Caco-2 (cell line): ENCODE measurements at regions not wholly inside any gene's neighbourhood (a gene's known extent, or its start where the extent isn't known, plus 50 kb on each side); places are given as distances from the start of the nearest gene placed in this dataset.

Experiments used
- BruUV-seq: library from RNA; stranded (reverse); fragments of 400-500 nt; replicated peaks from 2 replicates; lab custom pipeline; 2021; lab: Mats Ljungman, UMichigan
- CTCF ChIA-PET: fragments of 300-600 bp; sonication (Branson Sonifier 250); formaldehyde crosslinking; loops from one replicate; lab custom pipeline; 2022; ENCODE audit warnings: antibody characterized with exemption; lab: Charles Lee
- POLR2A ChIA-PET: fragments of 300-600 bp; sonication (Branson Sonifier 250); formaldehyde crosslinking; loops from one replicate; lab custom pipeline; 2022; ENCODE audit warnings: antibody characterized with exemption; lab: Charles Lee
- DNase-seq, 2 experiments: peaks; one replicate each; pipeline versions ENCODE4 v3.0.0 to v3.0.0-alpha.2; 2020 to 2022
- H3K27me3 ChIP-seq: replicated peaks from 2 replicates; pipeline ENCODE4 v1.6.0; 2011; ENCODE audit warnings: low read length; ENCODE audit not compliant: control insufficient read depth, insufficient read depth
- H3K36me3 ChIP-seq: 2 replicates; pipeline ENCODE4 v1.5.1; 2011; ENCODE audit warnings: low read length; ENCODE audit not compliant: control insufficient read depth, insufficient read depth
- H3K4me1 ChIP-seq: fragments of 250-450 bp; sonication (Bioruptor Pico); 2 replicates; pipeline ENCODE4 v1.5.1; 2020; ENCODE audit warnings: mild to moderate bottlenecking
- H3K4me3 ChIP-seq: 2 replicates; pipeline ENCODE4 v1.5.1; 2011; ENCODE audit warnings: low read depth, mild to moderate bottlenecking, control low read depth, low read length
- H3K9me3 ChIP-seq: fragments of 250-450 bp; sonication (Bioruptor Pico); 2 replicates; pipeline ENCODE4 v1.5.1; 2020; ENCODE audit warnings: mild to moderate bottlenecking, moderate library complexity
- H3K27ac Mint-ChIP-seq: one replicate; pipeline ENCODE4 v1.8.0; 2022; ENCODE audit warnings: mixed read lengths; ENCODE audit not compliant: unreplicated experiment
- H3K27me3 Mint-ChIP-seq: one replicate; pipeline ENCODE4 v1.8.0; 2022; ENCODE audit warnings: mixed read lengths; ENCODE audit not compliant: insufficient read depth, unreplicated experiment
- H3K36me3 Mint-ChIP-seq: one replicate; pipeline ENCODE4 v1.8.0; 2022; ENCODE audit warnings: mild to moderate bottlenecking, mixed read lengths; ENCODE audit not compliant: insufficient read depth, unreplicated experiment
- H3K4me1 Mint-ChIP-seq: one replicate; pipeline ENCODE4 v1.8.0; 2022; ENCODE audit warnings: low read depth, mixed read lengths; ENCODE audit not compliant: unreplicated experiment
- H3K4me3 Mint-ChIP-seq: one replicate; pipeline ENCODE4 v1.8.0; 2022; ENCODE audit warnings: mild to moderate bottlenecking, moderate library complexity, mixed read lengths; ENCODE audit not compliant: unreplicated experiment
- H3K9me3 Mint-ChIP-seq: one replicate; pipeline ENCODE4 v1.8.0; 2022; ENCODE audit warnings: mixed read lengths; ENCODE audit not compliant: unreplicated experiment
- intact Hi-C: fragments of 100-400 bp; cut with micrococcal nuclease; formaldehyde crosslinking; loops from one replicate; pipeline ENCODE4 v1.10.0; 2022; ENCODE audit not compliant: unreplicated experiment
- TF ChIP-seq, protein P1 (sequence below), 2 experiments: fragments of 200-600 bp in 1 of 2; IDR thresholded peaks; 1 replicate in 1 of 2; 2 replicates in 1 of 2; pipeline versions ENCODE4 v1.5.1 to v1.8.0; 2011 to 2022; ENCODE audit warnings: antibody characterized with exemption in 1 of 2, control low read depth in 1 of 2, inconsistent platforms in 1 of 2, low read depth in 1 of 2, low read length in 1 of 2, mild to moderate bottlenecking in 1 of 2, moderate library complexity in 1 of 2; ENCODE audit not compliant: insufficient read depth in 1 of 2, severe bottlenecking in 1 of 2, unreplicated experiment in 1 of 2

DNA sequence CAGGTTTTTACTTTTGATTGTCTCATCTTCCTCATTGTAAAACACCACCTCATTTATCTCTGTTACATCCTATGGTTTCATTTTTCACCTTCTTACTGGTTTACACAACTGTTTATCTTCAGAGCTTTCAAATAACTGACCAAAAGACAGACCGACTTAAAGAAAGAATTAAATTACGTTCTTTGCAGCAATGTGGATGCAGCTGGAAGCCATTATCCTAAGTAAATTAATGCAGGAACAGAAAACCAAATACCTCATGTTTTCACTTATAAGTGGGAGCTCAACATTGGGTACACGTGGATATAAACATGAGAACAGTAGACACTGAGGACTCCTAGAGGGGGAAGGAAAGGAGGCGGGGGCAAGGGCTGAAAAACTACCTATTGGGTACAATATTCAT, 729.0 kb upstream of the USP15 start:
- Histone ChIP-seq H3K27me3 (no peaks in the 10 kb centered on the region), H3K4me1 (no peaks in the 10 kb centered on the region), H3K4me3 (no peak overlapping the region), H3K9me3 (no peaks in the 10 kb centered on the region), H3K36me3 (no peaks in the 10 kb centered on the region)
- ChIA-PET POLR2A (no interaction called here), CTCF (no interaction called here)
- no TSS peak for BruUV-seq
- no peak overlapping the region for H3K27ac Mint-ChIP-seq
- intact Hi-C loops = no loop called here
- H3K9me3 Mint-ChIP-seq = no peaks in the 10 kb centered on the region
- H3K27me3 Mint-ChIP-seq = peaks cover 4% of the 10 kb centered on the region
- DNase-seq = no peak
- TF ChIP-seq, protein P1, sequence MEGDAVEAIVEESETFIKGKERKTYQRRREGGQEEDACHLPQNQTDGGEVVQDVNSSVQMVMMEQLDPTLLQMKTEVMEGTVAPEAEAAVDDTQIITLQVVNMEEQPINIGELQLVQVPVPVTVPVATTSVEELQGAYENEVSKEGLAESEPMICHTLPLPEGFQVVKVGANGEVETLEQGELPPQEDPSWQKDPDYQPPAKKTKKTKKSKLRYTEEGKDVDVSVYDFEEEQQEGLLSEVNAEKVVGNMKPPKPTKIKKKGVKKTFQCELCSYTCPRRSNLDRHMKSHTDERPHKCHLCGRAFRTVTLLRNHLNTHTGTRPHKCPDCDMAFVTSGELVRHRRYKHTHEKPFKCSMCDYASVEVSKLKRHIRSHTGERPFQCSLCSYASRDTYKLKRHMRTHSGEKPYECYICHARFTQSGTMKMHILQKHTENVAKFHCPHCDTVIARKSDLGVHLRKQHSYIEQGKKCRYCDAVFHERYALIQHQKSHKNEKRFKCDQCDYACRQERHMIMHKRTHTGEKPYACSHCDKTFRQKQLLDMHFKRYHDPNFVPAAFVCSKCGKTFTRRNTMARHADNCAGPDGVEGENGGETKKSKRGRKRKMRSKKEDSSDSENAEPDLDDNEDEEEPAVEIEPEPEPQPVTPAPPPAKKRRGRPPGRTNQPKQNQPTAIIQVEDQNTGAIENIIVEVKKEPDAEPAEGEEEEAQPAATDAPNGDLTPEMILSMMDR (IDR thresholded peaks at IDR 0.05; ENCODE audit: insufficient read depth in 1 of 2, low read depth in 1 of 2, low read length in 1 of 2, severe bottlenecking in 1 of 2, unreplicated experiment in 1 of 2) = no peak
- H3K4me1 Mint-ChIP-seq = no peaks in the 10 kb centered on the region
- H3K4me3 Mint-ChIP-seq = no peak overlapping the region
- no peaks in the 10 kb centered on the region for H3K36me3 Mint-ChIP-seq

DNA sequence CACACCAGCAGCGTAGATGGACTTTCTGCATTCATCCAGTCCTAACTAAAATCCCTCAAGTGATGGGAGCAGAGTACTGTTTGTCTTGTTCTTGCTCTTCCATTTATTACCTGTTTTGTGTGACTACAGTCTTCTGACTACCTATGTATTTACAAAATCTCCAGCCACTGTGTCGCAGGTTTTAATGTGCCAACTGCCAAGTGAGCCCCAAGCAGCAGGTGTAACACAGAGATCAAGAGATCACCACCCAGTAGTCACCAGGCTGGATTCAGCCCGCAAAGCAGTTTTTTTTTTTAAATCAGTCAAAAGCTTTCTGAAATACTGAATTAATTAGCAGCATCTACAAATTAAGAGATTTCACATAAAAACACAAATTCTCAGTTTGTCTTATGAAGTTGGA, 724.1 kb upstream of the USP15 start:
- ChIA-PET CTCF (no interaction called here), POLR2A (no interaction called here)
- Histone ChIP-seq H3K27me3 (no peaks in the 10 kb centered on the region), H3K36me3 (no peaks in the 10 kb centered on the region), H3K4me1 (no peaks in the 10 kb centered on the region), H3K4me3 (no peak overlapping the region), H3K9me3 (no peaks in the 10 kb centered on the region)
- intact Hi-C loops = no loop called here
- Mint-ChIP-seq H3K27ac (no peak overlapping the region), H3K4me3 (no peak overlapping the region), H3K36me3 (no peaks in the 10 kb centered on the region), H3K27me3 (peaks cover 4% of the 10 kb centered on the region), H3K9me3 (no peaks in the 10 kb centered on the region), H3K4me1 (no peaks in the 10 kb centered on the region)
- DNase-seq = no peak
- TF ChIP-seq, protein P1 (IDR thresholded peaks at IDR 0.05; ENCODE audit: insufficient read depth in 1 of 2, low read depth in 1 of 2, low read length in 1 of 2, severe bottlenecking in 1 of 2, unreplicated experiment in 1 of 2) = no peak
- no TSS peak for BruUV-seq

DNA sequence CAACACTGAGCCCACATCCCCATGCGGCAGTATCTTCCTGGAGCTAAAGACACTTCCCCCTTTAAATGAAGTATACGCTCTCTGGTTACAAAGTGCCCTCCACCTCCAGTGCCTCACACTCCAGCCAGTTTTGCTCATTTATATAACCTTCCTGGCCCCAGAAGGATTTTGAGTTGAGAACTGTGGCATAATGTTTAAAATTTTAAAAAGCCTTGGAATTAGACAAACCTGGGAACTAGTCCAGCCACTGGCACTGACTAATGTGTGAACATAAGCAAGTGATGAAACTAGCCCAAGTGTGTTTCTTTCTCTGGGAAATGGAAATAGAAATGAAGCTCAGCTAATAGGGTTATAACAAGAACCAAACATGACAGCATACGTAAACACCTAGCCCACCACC, 723.7 kb upstream of the USP15 start:
- ChIA-PET POLR2A (no interaction called here), CTCF (no interaction called here)
- Mint-ChIP-seq H3K4me1 (no peaks in the 10 kb centered on the region), H3K4me3 (no peak overlapping the region), H3K27ac (no peak overlapping the region), H3K36me3 (no peaks in the 10 kb centered on the region), H3K9me3 (no peaks in the 10 kb centered on the region), H3K27me3 (peaks cover 4% of the 10 kb centered on the region)
- BruUV-seq = no TSS peak
- no peak overlapping the region for H3K4me3 ChIP-seq
- TF ChIP-seq, protein P1 (IDR thresholded peaks at IDR 0.05; ENCODE audit: insufficient read depth in 1 of 2, low read depth in 1 of 2, low read length in 1 of 2, severe bottlenecking in 1 of 2, unreplicated experiment in 1 of 2) = no peak
- no peaks in the 10 kb centered on the region for H3K4me1 ChIP-seq
- no peak for DNase-seq
- intact Hi-C loops = no loop called here
- no peaks in the 10 kb centered on the region for H3K9me3 ChIP-seq
- no peaks in the 10 kb centered on the region for H3K36me3 ChIP-seq
- no peaks in the 10 kb centered on the region for H3K27me3 ChIP-seq
